CD4-positive, alpha-beta memory T cell (primary cell): ENCODE measurements at regions not wholly inside any gene's neighbourhood (a gene's known extent, or its start where the extent isn't known, plus 50 kb on each side); places are given as distances from the start of the nearest gene placed in this dataset.

ENCODE experiments used
- CTCF ChIA-PET: fragments of 350-600 bp; sonication (Branson Sonifier 250); formaldehyde crosslinking; loops from one replicate; lab custom pipeline; 2021; ENCODE audit warnings: inconsistent platforms; ENCODE audit not compliant: partially characterized antibody; lab: Charles Lee
- POLR2A ChIA-PET: fragments of 350-600 bp; sonication (Branson Sonifier 250); formaldehyde crosslinking; loops from one replicate; lab custom pipeline; 2021; ENCODE audit not compliant: partially characterized antibody; lab: Charles Lee
- DNase-seq, 5 donors: peaks; one replicate each; pipeline versions ENCODE4 v3.0.0 to v3.0.0-alpha.2; 2020 to 2022; ENCODE audit warnings: mixed read lengths in 1 of 5
- H3K27ac ChIP-seq: one replicate; pipeline ENCODE4 v1.7.0; 2013; ENCODE audit warnings: low read depth, low read length
- H3K27me3 ChIP-seq: 2 replicates; pipeline ENCODE4 v1.7.0; 2013; ENCODE audit warnings: mild to moderate bottlenecking, low read length, moderate library complexity; ENCODE audit not compliant: insufficient read depth
- H3K36me3 ChIP-seq: 2 replicates; pipeline ENCODE4 v1.7.0; 2013; ENCODE audit warnings: mild to moderate bottlenecking, low read length, moderate library complexity; ENCODE audit not compliant: insufficient read depth
- H3K4me1 ChIP-seq: 2 replicates; pipeline ENCODE4 v1.7.0; 2013; ENCODE audit warnings: mild to moderate bottlenecking, low read length, moderate library complexity; ENCODE audit not compliant: insufficient read depth
- H3K4me3 ChIP-seq, 2 donors: one replicate each; pipeline ENCODE4 v1.7.0; 2013; ENCODE audit warnings: low read length in 2 of 2, mild to moderate bottlenecking in 1 of 2
- H3K9me3 ChIP-seq, 2 donors: one replicate each; pipeline ENCODE4 v1.7.0; 2013; ENCODE audit warnings: low read length in 2 of 2, control low read depth in 1 of 2; ENCODE audit not compliant: control insufficient read depth in 1 of 2
- H3K27ac Mint-ChIP-seq, 7 donors: one replicate each; pipeline ENCODE4 v1.8.0; 2020 to 2021; ENCODE audit warnings: mixed read lengths in 7 of 7, mild to moderate bottlenecking in 6 of 7, inconsistent platforms in 3 of 7, moderate library complexity in 3 of 7
- H3K27me3 Mint-ChIP-seq, 2 donors: one replicate each; pipeline ENCODE4 v1.8.0; 2020 to 2021; ENCODE audit warnings: mixed read lengths in 2 of 2
- H3K36me3 Mint-ChIP-seq, 2 donors: one replicate each; pipeline ENCODE4 v1.8.0; 2020 to 2021; ENCODE audit warnings: mixed read lengths in 2 of 2, inconsistent platforms in 1 of 2, mild to moderate bottlenecking in 1 of 2
- H3K4me1 Mint-ChIP-seq, 4 donors: one replicate each; pipeline ENCODE4 v1.8.0; 2020 to 2021; ENCODE audit warnings: mixed read lengths in 4 of 4, mild to moderate bottlenecking in 1 of 4
- H3K4me3 Mint-ChIP-seq, 8 donors: one replicate each; pipeline ENCODE4 v1.8.0; 2020 to 2021; ENCODE audit warnings: mixed read lengths in 8 of 8, mild to moderate bottlenecking in 7 of 8, moderate library complexity in 6 of 8, inconsistent platforms in 3 of 8
- H3K9me3 Mint-ChIP-seq, 8 donors: one replicate each; pipeline ENCODE4 v1.8.0; 2020 to 2021; ENCODE audit warnings: mixed read lengths in 8 of 8, mild to moderate bottlenecking in 5 of 8, inconsistent platforms in 3 of 8, moderate library complexity in 1 of 8
- intact Hi-C: fragments of 100-400 bp; cut with micrococcal nuclease; formaldehyde crosslinking; loops from one replicate; pipeline ENCODE4 v1.15.1; 2023

GRCh38 chr18:78159397-78159796 is 820.2 kb upstream of the SALL3 start:
- Mint-ChIP-seq H3K27me3 (no peaks in the 10 kb centered on the region), H3K27ac (no peak overlapping the region), H3K4me1 (no peaks in the 10 kb centered on the region), H3K9me3 (peaks cover 0 to 6% (median 0%) of the 10 kb centered on the region in 8 donors), H3K4me3 (no peak overlapping the region), H3K36me3 (no peaks in the 10 kb centered on the region)
- H3K4me3 ChIP-seq, result no peak overlapping the region
- POLR2A ChIA-PET, result no interaction called here
- CTCF ChIA-PET, result no interaction called here
- no peak for DNase-seq
- no peaks in the 10 kb centered on the region for H3K9me3 ChIP-seq
- no peaks in the 10 kb centered on the region for H3K27me3 ChIP-seq
- H3K4me1 ChIP-seq, result no peaks in the 10 kb centered on the region
- H3K36me3 ChIP-seq, result no peaks in the 10 kb centered on the region
- intact Hi-C loops, result no loop called here
- no peak overlapping the region for H3K27ac ChIP-seq

- Histone ChIP-seq H3K9me3 (no peaks in the 10 kb centered on the region), H3K27me3 (no peaks in the 10 kb centered on the region), H3K4me1 (no peaks in the 10 kb centered on the region), H3K4me3 (no peak overlapping the region), H3K36me3 (no peaks in the 10 kb centered on the region), H3K27ac (no peak overlapping the region)
- H3K27ac Mint-ChIP-seq, result no peak overlapping the region
- H3K4me3 Mint-ChIP-seq, result no peak overlapping the region
- H3K4me1 Mint-ChIP-seq, result no peaks in the 10 kb centered on the region
- CTCF ChIA-PET, result no interaction called here
- POLR2A ChIA-PET, result no interaction called here
- DNase-seq, result no peak
- intact Hi-C loops, result no loop called here
- H3K27me3 Mint-ChIP-seq, result no peaks in the 10 kb centered on the region
- peaks cover 0 to 9% (median 0%) of the 10 kb centered on the region in 8 donors for H3K9me3 Mint-ChIP-seq
- no peaks in the 10 kb centered on the region for H3K36me3 Mint-ChIP-seq
Observed at GRCh38 chr18:78160961-78161656, 818.5 kb upstream of the SALL3 start.

- no peaks in the 10 kb centered on the region for H3K4me1 ChIP-seq
- intact Hi-C loops, result no loop called here
- no peak overlapping the region for H3K27ac ChIP-seq
- H3K9me3 ChIP-seq, result no peaks in the 10 kb centered on the region
- no peak overlapping the region for H3K4me3 ChIP-seq
- no peaks in the 10 kb centered on the region for H3K36me3 ChIP-seq
- H3K27me3 Mint-ChIP-seq, result no peaks in the 10 kb centered on the region
- peaks cover 0 to 9% (median 0%) of the 10 kb centered on the region in 8 donors for H3K9me3 Mint-ChIP-seq
- DNase-seq, result no peak
- H3K36me3 Mint-ChIP-seq, result no peaks in the 10 kb centered on the region
- H3K27ac Mint-ChIP-seq, result no peak overlapping the region
- ChIA-PET CTCF (no interaction called here), POLR2A (no interaction called here)
- H3K4me1 Mint-ChIP-seq, result no peaks in the 10 kb centered on the region
- H3K4me3 Mint-ChIP-seq, result no peak overlapping the region
- H3K27me3 ChIP-seq, result no peaks in the 10 kb centered on the region
Observed at GRCh38 chr18:78165525-78165924, 814.1 kb upstream of the SALL3 start.

- POLR2A ChIA-PET, result no interaction called here
- intact Hi-C loops, result no loop called here
- Mint-ChIP-seq H3K9me3 (peaks cover 0 to 10% (median 0%) of the 10 kb centered on the region in 8 donors), H3K4me1 (no peaks in the 10 kb centered on the region), H3K27me3 (no peaks in the 10 kb centered on the region), H3K36me3 (no peaks in the 10 kb centered on the region), H3K27ac (no peak overlapping the region), H3K4me3 (no peak overlapping the region)
- no peaks in the 10 kb centered on the region for H3K9me3 ChIP-seq
- no peak overlapping the region for H3K27ac ChIP-seq
- CTCF ChIA-PET, result interaction anchor here (0.8 kb wide), 1 partner anchor 10 kb away, joined by 3 read pairs; no protein-coding TSS in a partner anchor
- no peaks in the 10 kb centered on the region for H3K36me3 ChIP-seq
- DNase-seq, result no peak
- no peak overlapping the region for H3K4me3 ChIP-seq
- H3K27me3 ChIP-seq, result no peaks in the 10 kb centered on the region
- H3K4me1 ChIP-seq, result no peaks in the 10 kb centered on the region
Observed at GRCh38 chr18:78168526-78168925, 811.1 kb upstream of the SALL3 start.

DNA sequence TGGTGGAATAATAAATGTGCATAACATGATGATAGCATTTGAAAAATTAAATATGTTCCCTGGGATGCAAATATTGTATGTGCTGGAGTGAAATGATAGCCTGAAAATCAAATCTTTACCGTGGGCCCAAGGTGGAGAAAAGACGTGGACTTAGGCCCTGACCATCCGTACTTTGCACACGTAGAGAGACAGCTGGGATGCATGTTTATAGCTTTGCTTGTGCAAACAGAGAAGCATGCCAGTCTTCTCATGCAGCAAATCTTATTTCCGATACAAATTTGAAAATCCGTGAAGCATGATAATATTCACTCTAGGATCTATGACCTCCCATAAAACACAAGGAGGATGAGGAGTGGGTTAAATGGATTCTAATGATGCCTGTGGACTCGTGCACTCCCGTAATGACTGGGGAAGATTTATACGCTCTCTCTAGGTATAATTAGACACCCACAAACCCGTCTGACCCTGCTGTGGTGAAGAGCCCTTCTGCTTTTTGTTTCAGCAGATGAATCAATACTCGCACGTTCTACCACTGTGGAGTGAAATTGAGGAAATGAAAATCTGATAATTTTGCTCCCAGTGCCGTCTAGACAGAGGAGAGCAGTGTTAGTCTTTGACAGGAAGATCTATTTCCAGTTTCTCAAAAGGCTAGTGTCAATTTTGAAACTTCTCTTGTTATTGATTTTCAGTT is 810.3 kb upstream of the SALL3 start:
- peaks cover 0 to 11% (median 0%) of the 10 kb centered on the region in 8 donors for H3K9me3 Mint-ChIP-seq
- Histone ChIP-seq H3K4me1 (no peaks in the 10 kb centered on the region), H3K27me3 (no peaks in the 10 kb centered on the region), H3K4me3 (no peak overlapping the region), H3K27ac (no peak overlapping the region), H3K36me3 (no peaks in the 10 kb centered on the region), H3K9me3 (no peaks in the 10 kb centered on the region)
- no peaks in the 10 kb centered on the region for H3K27me3 Mint-ChIP-seq
- no peak overlapping the region for H3K27ac Mint-ChIP-seq
- H3K36me3 Mint-ChIP-seq, result no peaks in the 10 kb centered on the region
- H3K4me1 Mint-ChIP-seq, result no peaks in the 10 kb centered on the region
- DNase-seq, result no peak
- intact Hi-C loops, result no loop called here
- ChIA-PET CTCF (no interaction called here), POLR2A (no interaction called here)
- H3K4me3 Mint-ChIP-seq, result no peak overlapping the region

- Histone ChIP-seq H3K27ac (no peak overlapping the region), H3K9me3 (no peaks in the 10 kb centered on the region), H3K4me1 (no peaks in the 10 kb centered on the region), H3K36me3 (no peaks in the 10 kb centered on the region), H3K4me3 (no peak overlapping the region), H3K27me3 (no peaks in the 10 kb centered on the region)
- no peak for DNase-seq
- H3K4me1 Mint-ChIP-seq, result no peaks in the 10 kb centered on the region
- H3K4me3 Mint-ChIP-seq, result no peak overlapping the region
- POLR2A ChIA-PET, result no interaction called here
- H3K27me3 Mint-ChIP-seq, result no peaks in the 10 kb centered on the region
- H3K9me3 Mint-ChIP-seq, result peaks cover 0 to 14% (median 0%) of the 10 kb centered on the region in 8 donors
- CTCF ChIA-PET, result no interaction called here
- intact Hi-C loops, result no loop called here
- H3K27ac Mint-ChIP-seq, result no peak overlapping the region
- H3K36me3 Mint-ChIP-seq, result no peaks in the 10 kb centered on the region
Observed at GRCh38 chr18:78171954-78172353, 807.7 kb upstream of the SALL3 start.

DNA sequence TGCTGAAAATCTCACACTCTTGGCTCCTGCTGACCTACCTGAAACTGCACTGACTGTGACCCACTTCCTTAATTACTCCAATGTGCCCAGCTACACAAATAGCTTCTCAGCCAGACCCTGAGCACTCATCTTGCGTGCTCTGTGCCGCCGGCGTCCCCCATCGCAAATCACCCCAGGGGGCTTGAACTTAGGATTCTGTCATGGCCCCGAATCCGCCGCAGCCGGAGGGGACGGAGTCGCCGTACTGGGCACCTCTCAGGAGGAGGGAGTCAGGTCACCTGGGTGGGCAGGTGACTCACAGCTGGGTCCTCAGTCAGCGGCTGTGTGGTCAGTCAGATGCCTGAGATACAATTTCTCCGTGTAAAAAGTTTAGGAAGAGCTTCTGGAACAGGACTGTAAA is 804.9 kb upstream of the SALL3 start:
- Histone ChIP-seq H3K4me1 (no peaks in the 10 kb centered on the region), H3K9me3 (no peaks in the 10 kb centered on the region), H3K27ac (no peak overlapping the region), H3K36me3 (no peaks in the 10 kb centered on the region), H3K27me3 (no peaks in the 10 kb centered on the region), H3K4me3 (no peak overlapping the region)
- H3K27ac Mint-ChIP-seq, result no peak overlapping the region
- H3K4me3 Mint-ChIP-seq, result no peak overlapping the region
- H3K4me1 Mint-ChIP-seq, result no peaks in the 10 kb centered on the region
- ChIA-PET CTCF (no interaction called here), POLR2A (no interaction called here)
- H3K36me3 Mint-ChIP-seq, result no peaks in the 10 kb centered on the region
- peaks cover 0 to 15% (median 2%) of the 10 kb centered on the region in 8 donors for H3K9me3 Mint-ChIP-seq
- intact Hi-C loops, result no loop called here
- H3K27me3 Mint-ChIP-seq, result no peaks in the 10 kb centered on the region
- no peak for DNase-seq
